Colonic mucosa (tissue), 4 donors: ENCODE measurements at regions not wholly inside any gene's neighbourhood (a gene's known extent, or its start where the extent isn't known, plus 50 kb on each side); places are given as distances from the start of the nearest gene placed in this dataset.

ENCODE experiments used
- DNase-seq: peaks from one replicate; pipeline ENCODE4 v3.0.0-alpha.2; 2020
- H3K27ac ChIP-seq: fragments of 200-600 bp; one replicate; pipeline ENCODE4 v1.8.0; 2021
- H3K27me3 ChIP-seq: fragments of 200-600 bp; one replicate; pipeline ENCODE4 v1.8.0; 2021
- H3K36me3 ChIP-seq: fragments of 200-600 bp; one replicate; pipeline ENCODE4 v1.8.0; 2021
- H3K4me1 ChIP-seq: fragments of 200-600 bp; one replicate; pipeline ENCODE4 v1.8.0; 2021; ENCODE audit warnings: mild to moderate bottlenecking
- H3K4me3 ChIP-seq: fragments of 200-600 bp; one replicate; pipeline ENCODE4 v1.8.0; 2021
- H3K9ac ChIP-seq, 2 donors: one replicate each; pipeline ENCODE4 v1.7.0; 2013; ENCODE audit warnings: control low read depth in 2 of 2, low read depth in 2 of 2, low read length in 2 of 2
- H3K9me3 ChIP-seq: fragments of 200-600 bp; one replicate; pipeline ENCODE4 v1.8.0; 2021
- intact Hi-C: fragments of 100-400 bp; cut with DNase I; formaldehyde crosslinking; loops from one replicate; pipeline ENCODE4 v1.14.1; 2022
- TF ChIP-seq, protein P1 (sequence below): fragments of 200-600 bp; IDR thresholded peaks from one replicate; pipeline ENCODE4 v1.8.0; 2022; ENCODE audit warnings: antibody characterized with exemption, mild to moderate bottlenecking
- donor health status: healthy.
- donor health status: DM: no; HTN: no; CAD: no.
- donor health status: DM: no; HTN: no; CAD: no.

DNA sequence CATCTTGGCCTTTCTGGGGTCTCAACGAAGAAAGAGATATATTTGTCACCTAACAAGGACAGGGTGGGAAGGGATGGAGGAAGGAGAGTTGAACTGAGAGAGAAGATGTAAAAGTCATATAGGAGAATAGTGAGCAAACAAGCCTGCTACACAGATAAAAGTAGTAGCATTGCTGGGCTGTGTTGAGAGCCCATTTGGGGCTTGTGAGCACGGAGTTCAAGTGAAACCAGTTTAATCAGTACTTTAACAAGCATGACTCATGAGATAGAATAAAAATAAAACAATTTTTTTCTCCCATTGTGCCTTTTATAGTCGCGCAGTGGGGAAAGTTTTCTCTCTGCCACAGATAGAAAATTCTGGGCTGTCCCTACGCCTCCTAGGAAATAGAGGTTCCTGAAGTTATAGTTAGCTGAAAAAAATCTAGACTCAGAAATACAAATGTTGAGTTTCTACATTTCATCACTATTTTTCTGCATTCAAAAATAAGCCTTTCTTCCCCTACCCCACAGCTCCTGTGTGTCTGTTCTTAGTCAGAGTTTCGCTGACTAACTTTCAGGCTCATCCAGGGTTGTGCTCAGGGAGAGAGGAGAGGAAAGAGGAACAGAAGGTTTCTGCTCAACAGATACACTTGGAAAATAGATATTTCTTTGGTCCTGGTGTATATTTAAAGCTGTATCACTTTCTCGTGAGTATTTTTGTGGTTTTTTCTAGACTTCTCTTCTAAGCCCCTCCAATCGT, 395.8 kb upstream of the ADAMTSL1 start:
- TF ChIP-seq, protein P1, sequence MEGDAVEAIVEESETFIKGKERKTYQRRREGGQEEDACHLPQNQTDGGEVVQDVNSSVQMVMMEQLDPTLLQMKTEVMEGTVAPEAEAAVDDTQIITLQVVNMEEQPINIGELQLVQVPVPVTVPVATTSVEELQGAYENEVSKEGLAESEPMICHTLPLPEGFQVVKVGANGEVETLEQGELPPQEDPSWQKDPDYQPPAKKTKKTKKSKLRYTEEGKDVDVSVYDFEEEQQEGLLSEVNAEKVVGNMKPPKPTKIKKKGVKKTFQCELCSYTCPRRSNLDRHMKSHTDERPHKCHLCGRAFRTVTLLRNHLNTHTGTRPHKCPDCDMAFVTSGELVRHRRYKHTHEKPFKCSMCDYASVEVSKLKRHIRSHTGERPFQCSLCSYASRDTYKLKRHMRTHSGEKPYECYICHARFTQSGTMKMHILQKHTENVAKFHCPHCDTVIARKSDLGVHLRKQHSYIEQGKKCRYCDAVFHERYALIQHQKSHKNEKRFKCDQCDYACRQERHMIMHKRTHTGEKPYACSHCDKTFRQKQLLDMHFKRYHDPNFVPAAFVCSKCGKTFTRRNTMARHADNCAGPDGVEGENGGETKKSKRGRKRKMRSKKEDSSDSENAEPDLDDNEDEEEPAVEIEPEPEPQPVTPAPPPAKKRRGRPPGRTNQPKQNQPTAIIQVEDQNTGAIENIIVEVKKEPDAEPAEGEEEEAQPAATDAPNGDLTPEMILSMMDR, result no peak
- DNase-seq, result no peak
- H3K27ac ChIP-seq, result peak overlapping the region; percentile 25
- H3K4me3 ChIP-seq, result no peak overlapping the region
- H3K36me3 ChIP-seq, result no peaks in the 10 kb centered on the region
- no peaks in the 10 kb centered on the region for H3K9me3 ChIP-seq
- no peak overlapping the region for H3K9ac ChIP-seq
- H3K27me3 ChIP-seq, result no peaks in the 10 kb centered on the region
- no peaks in the 10 kb centered on the region for H3K4me1 ChIP-seq
- intact Hi-C loops, result no loop called here

GRCh38 chr9:18092138-18092537, 381.8 kb upstream of the ADAMTSL1 start:
- intact Hi-C loops, result no loop called here
- TF ChIP-seq, protein P1, result no peak
- H3K4me1 ChIP-seq, result no peaks in the 10 kb centered on the region

GRCh38 chr9:18106006-18106560, 367.9 kb upstream of the ADAMTSL1 start:
- no peak for DNase-seq
- TF ChIP-seq, protein P1, result no peak
- H3K9me3 ChIP-seq, result no peaks in the 10 kb centered on the region
- no peak overlapping the region for H3K9ac ChIP-seq
- no peaks in the 10 kb centered on the region for H3K36me3 ChIP-seq
- no peaks in the 10 kb centered on the region for H3K27me3 ChIP-seq
- H3K4me1 ChIP-seq, result no peaks in the 10 kb centered on the region
- intact Hi-C loops, result no loop called here
- no peak overlapping the region for H3K27ac ChIP-seq
- H3K4me3 ChIP-seq, result no peak overlapping the region

More at GRCh38 chr9:18092138-18092537, 381.8 kb upstream of the ADAMTSL1 start:
- H3K9me3 ChIP-seq, result no peaks in the 10 kb centered on the region
- no peak overlapping the region for H3K9ac ChIP-seq
- H3K27ac ChIP-seq, result no peak overlapping the region
- no peaks in the 10 kb centered on the region for H3K36me3 ChIP-seq
- DNase-seq, result no peak
- no peak overlapping the region for H3K4me3 ChIP-seq
- no peaks in the 10 kb centered on the region for H3K27me3 ChIP-seq

DNA sequence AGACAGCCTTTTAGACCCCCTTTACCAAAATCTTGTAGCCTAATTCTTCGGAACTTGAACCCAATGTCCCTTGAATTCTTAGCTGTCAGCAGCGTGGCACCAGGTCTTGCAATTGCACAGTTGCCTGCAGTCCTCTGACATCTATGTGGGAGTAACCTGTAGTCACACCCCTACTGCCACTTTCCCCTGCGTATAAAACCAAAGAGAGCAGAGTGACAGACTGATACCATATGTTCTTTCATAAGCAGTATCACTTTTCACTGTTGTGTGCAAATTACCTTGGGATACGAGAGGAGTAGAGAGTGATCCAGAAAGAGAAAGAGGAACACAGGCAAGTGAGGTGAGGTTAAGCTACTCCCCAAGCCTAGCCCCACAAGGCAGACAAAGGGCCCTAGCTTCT, 364.3 kb upstream of the ADAMTSL1 start:
- no peak overlapping the region for H3K27ac ChIP-seq
- no peaks in the 10 kb centered on the region for H3K27me3 ChIP-seq
- no peak overlapping the region for H3K9ac ChIP-seq
- no peak for DNase-seq
- H3K9me3 ChIP-seq, result no peaks in the 10 kb centered on the region
- intact Hi-C loops, result no loop called here
- no peaks in the 10 kb centered on the region for H3K4me1 ChIP-seq
- no peaks in the 10 kb centered on the region for H3K36me3 ChIP-seq
- TF ChIP-seq, protein P1, result no peak
- no peak overlapping the region for H3K4me3 ChIP-seq

DNA sequence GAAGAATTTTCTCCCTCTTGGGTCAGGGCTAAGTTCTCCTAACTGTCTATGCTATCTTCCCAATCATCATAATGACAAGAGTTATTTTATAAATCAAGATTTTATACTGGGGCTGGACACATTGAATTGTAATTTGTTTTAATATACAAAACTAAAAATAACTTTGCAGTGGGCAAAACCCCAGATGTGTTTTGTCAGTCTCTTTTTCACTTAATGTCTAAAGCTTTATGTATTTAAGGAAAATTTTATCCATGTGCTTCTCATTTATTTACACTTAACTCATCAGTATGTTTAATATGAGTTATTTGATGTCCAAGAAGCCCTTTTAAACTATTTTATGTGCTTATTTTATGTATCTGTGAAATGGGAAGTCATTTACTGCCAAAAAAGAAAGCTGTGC, 362.8 kb upstream of the ADAMTSL1 start:
- intact Hi-C loops, result no loop called here
- Histone ChIP-seq H3K9me3 (no peaks in the 10 kb centered on the region), H3K4me3 (no peak overlapping the region), H3K27ac (no peak overlapping the region), H3K36me3 (no peaks in the 10 kb centered on the region), H3K4me1 (no peaks in the 10 kb centered on the region), H3K27me3 (no peaks in the 10 kb centered on the region), H3K9ac (no peak overlapping the region)
- TF ChIP-seq, protein P1, result no peak
- no peak for DNase-seq
